ENCODE measurements at regions not wholly inside any gene's neighbourhood (a gene's known extent, or its start where the extent isn't known, plus 50 kb on each side); places are given as distances from the start of the nearest gene placed in this dataset.

GRCh38 chr6:53744321-53744720 is 50.5 kb upstream of the LRRC1 start:
- DNase-seq: no peak

GRCh38 chr6:53741034-53741823 is 53.6 kb upstream of the LRRC1 start:
- no peak for DNase-seq

DNA sequence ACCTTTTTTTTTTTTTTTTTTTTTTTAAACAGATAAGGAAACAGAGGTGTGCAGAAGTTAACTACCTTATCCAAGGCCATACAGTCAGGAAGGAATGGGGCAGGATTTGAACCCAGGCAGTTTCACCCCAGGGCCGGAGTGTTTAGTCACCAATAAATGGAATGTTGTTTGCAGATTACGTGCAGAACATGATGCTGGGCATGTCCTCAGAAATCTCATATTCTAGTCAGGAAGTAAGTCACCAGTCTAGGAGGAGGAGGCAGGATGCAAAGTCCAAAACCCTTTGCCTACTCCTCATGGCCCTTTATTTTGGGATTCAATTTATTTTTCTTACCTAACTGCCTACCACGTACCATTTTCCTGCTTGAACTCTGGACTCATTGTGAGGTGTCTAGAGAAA is 57.1 kb upstream of the LRRC1 start:
- no peak for DNase-seq

- no peak for DNase-seq
Measured at GRCh38 chr6:53735896-53736295, 58.9 kb upstream of the LRRC1 start.

- DNase-seq: peak in 1 of 2 experiments; percentile 4
Measured at GRCh38 chr6:53734473-53735299, 60.1 kb upstream of the LRRC1 start.

DNA sequence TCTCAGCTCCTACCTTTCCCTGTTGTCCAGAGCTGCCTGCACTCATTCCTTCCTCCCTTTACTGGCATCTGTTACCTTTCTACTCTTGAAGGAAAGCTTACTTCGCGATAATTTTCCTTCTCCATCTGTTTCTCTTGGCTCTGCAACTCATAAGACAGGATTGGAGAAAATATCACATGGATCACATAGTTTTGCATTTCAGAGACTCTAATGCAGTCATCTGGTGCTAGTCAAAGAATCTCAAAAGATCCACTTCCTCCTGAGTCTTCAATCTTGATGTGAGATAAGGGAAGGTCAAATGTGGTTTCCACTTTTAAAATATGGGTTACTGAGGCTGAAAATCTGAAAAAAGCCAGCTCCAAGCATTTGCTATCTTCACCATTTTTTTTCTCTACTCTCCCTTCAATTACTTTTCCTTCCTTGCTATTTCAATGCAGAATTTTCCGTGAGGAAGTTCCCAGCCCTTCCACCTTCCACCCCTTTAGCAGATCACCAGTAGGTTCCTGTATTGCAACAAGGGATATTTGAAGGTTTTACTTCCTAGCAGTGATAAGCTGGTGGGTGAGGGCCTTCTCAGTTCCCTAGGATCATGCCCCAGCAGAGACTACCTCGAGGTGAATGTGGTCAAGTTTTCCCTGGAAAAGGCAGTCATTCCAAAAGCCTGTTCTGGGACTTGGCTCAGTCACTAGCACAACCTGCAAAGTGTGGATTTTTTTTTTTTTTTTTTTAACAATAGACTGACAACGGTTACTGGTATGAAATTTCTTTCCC is 62.8 kb upstream of the LRRC1 start:
- DNase-seq: no peak

- no peak for DNase-seq
Measured at GRCh38 chr6:53730767-53731166, 64.0 kb upstream of the LRRC1 start.

DNA sequence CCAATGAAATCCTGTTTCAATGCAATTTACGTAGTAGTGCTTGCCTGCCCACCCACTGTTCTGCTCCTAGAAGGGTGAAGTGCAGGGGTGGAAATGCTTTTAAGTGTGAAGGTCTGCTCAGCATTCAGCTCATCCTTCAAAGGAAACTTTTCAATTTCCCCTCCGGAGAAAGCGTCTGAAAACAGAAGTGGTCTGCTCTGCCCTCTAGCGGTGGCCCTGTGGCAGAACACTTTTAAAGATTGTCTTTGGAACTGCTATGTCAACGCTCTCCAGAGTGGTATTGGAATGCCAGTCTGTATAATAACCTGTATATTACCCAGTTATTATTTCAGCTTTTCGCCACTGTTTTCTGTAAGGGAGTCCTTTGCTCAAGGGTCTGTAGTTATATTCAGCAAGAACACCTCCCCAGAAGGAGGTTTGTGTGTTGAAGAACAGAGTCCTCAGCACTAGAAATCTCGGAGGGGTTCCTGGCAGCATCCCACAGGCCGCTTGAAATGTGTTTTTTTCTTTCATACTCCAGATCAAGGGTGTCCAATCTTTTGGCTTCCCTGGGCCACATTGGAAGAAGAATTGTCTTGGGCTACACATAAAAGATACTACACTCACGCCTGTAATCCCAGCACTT is 63.1 kb upstream of the KLHL31 start:
- peak; percentile 21 to 24 for DNase-seq

DNA sequence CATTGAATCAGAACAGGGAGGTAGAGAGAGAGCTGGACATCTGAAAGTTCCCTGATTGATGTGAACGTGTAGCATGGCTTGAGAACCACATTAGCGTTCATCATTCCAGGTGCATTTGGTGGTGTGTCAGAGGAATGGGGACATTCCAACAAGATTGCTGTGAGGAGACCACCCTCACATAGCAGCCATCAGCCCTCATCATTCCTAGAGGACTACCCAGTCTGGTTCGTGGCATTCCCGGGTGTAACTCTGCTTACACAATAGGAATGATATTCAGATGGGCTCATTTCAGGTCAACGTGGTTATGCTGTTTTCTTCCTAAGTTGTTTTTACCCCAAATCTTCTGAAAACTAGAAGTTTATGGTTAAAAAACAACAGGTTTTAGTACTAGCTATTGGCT is 62.2 kb upstream of the KLHL31 start:
- no peak for DNase-seq

DNA sequence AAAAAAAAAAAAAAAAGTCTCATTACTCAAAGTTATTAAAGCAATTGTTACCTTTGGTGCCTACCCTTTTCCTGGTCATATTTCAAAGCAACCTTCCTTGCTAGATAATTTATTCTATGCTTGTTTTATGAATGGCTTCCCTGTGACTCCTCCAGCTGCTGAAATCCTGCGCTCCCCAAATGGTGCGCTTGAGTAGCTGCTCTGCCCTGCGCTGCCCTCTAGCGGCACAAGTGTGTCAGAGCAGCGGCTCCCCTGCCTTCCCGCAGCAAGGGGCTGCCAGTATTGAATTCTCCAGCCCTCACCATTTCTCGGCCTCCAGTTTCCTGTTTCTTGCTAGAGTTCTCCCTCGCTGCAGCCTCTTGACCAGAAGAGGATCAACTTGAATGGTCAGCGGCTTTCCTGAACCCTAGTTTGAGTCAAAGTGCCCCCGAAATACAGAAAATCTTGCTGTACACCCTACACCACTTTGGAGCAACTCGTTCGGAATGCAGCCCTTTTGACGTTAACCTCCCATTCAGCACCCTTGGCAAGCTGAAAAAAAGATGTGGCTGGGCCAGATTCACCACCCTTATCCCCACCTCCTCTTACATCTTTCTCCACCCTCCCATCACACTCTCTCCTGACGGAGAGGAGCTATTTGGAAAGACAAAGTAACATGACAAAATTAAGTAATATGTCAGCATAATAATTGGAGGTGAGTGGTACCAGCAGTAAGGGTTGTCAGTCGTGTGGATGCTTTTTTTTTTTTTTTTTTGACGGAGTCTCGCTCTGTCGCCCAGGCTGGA is 60.4 kb upstream of the KLHL31 start:
- DNase-seq: peak; percentile 25 to 44

DNA sequence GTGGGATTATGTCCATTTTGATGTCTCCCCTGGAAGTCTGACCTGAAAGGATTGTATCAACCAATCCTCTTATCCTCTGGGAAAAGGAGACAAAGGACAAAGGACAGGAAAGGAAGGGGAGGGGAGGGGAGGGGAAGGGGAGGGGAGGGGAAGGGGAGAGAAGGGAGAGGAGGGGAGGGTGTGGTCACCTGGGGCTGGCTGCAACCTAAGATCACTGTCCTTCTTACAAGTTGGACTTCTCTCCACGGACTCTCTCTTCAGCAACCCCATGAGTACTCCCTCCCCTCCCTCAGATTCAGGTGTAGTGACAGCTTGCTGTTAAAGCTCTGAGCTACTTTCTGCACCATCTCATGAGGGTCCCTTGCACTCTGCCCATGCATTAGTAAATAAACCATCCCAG is 58.9 kb upstream of the KLHL31 start:
- no peak for DNase-seq

- DNase-seq: no peak
Measured at GRCh38 chr6:53723331-53723730, 57.8 kb upstream of the KLHL31 start.

- DNase-seq: no peak
Measured at GRCh38 chr6:53721766-53722165, 56.2 kb upstream of the KLHL31 start.

- peak in 1 of 2 experiments; percentile 44 for DNase-seq
Measured at GRCh38 chr6:53718597-53719460, 53.3 kb upstream of the KLHL31 start.

GRCh38 chr6:53717566-53717965 is 52.0 kb upstream of the KLHL31 start:
- no peak for DNase-seq

DNA sequence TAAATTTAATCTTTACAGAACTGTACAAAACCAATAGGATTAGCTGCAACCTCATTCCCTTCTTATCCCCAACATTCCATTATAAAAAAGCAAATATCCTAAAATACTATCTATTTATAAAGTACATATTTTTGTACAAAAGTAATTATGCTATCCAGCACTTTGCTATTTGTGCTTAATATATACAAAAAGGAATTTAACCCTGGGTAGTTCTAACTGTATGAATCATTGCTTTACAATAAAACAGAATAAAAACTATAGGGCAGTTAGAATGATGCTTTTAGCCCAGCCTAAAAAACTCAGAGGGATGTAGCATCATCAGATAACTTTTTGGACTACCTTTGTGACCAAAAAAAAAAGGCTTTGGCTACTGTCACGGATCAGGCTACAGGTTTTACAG is 49.9 kb upstream of the KLHL31 start:
- DNase-seq: no peak

Measured in NCI-H187 (cell line).